ENCODE measurements at regions not wholly inside any gene's neighbourhood (a gene's known extent, or its start where the extent isn't known, plus 50 kb on each side); places are given as distances from the start of the nearest gene placed in this dataset.

DNA sequence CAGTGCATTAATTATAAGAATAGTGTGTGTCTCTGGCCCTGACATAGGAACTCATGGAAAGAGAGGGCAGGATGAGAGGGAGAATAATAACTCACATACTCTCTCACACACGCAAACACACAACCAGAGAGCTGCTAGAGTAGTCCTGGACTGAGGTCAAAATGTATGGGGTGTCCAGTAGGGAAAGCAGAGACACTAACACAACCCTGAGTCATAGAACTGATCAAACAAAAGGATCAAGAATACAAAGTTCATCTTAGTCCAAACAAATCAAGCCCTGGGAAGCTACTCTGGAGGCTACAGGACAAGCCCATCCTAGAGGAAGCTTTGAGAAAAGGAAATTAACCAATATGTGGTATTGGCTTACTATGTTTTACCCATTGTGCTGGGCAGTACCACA, 178.5 kb upstream of the GUCY1A2 start:
- no peak for TF ChIP-seq SUZ12 (IDR thresholded peaks at IDR 0.05)
- no peak for TF ChIP-seq SP1 (IDR thresholded peaks at IDR 0.05)
- no peak for TF ChIP-seq FOXA1 (IDR thresholded peaks at IDR 0.05)
- no peak for TF ChIP-seq L3MBTL2 (conservative IDR thresholded peaks at IDR 0.05)
- no peak for TF ChIP-seq FOXM1 (IDR thresholded peaks at IDR 0.05; ENCODE audit: borderline replicate concordance)
- no peak for TF ChIP-seq TARDBP (IDR thresholded peaks at IDR 0.05)
- no peak for TF ChIP-seq HDGF (IDR thresholded peaks at IDR 0.05; ENCODE audit: borderline replicate concordance)

Measured in HEK293T (cell line).